C4-2B (cell line): ENCODE measurements at regions not wholly inside any gene's neighbourhood (a gene's known extent, or its start where the extent isn't known, plus 50 kb on each side); places are given as distances from the start of the nearest gene placed in this dataset.

ENCODE experiments used
- H3K27ac ChIP-seq: fragments of 450-650 bp; 2 replicates; pipeline ENCODE4 v1.5.1; 2017
- CTCF ChIP-seq: fragments of 450-650 bp; conservative IDR thresholded peaks from 2 replicates; pipeline ENCODE4 v1.5.1; 2017; ENCODE audit warnings: mild to moderate bottlenecking
- ZFX ChIP-seq: fragments of 450-650 bp; IDR thresholded peaks from 2 replicates; pipeline ENCODE4 v1.6.1; 2017

DNA sequence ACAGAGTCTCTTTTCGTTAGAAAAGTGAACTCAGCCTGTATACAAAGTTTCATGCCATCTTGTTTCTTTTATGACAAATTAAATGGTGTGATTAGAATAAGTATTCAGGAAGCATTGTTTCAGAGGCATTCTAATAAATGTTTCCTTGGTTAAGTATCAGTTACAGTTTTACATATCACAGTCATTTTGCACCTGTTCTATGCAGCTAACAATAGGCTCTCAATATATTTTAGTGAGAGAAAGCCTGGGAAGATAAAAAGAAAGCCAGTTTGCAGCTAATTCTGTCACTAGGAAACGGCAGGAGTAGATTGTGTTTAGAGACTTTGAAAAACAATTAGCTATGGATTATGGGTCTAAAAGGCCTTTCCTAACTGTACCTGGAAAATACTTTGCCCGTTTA, 252.8 kb downstream of the ZIC1 start:
- TF ChIP-seq ZFX (no peak), CTCF (no peak)

GRCh38 chr3:147662705-147663104, 253.5 kb downstream of the ZIC1 start:
- no peak for TF ChIP-seq ZFX
- TF ChIP-seq CTCF = no peak
- H3K27ac ChIP-seq = no peak overlapping the region

More for the DNA sequence above, 252.8 kb downstream of the ZIC1 start:
- no peak overlapping the region for H3K27ac ChIP-seq

- no peak overlapping the region for H3K27ac ChIP-seq
- TF ChIP-seq CTCF (no peak), ZFX (no peak)
Measured at GRCh38 chr3:147669077-147669476, 259.9 kb downstream of the ZIC1 start.

- no peak overlapping the region for H3K27ac ChIP-seq
- no peak for TF ChIP-seq CTCF
- no peak for TF ChIP-seq ZFX
Measured at GRCh38 chr3:147672035-147672434, 262.9 kb downstream of the ZIC1 start.

GRCh38 chr3:147672436-147672835, 263.3 kb downstream of the ZIC1 start:
- TF ChIP-seq CTCF = no peak
- TF ChIP-seq ZFX = no peak
- no peak overlapping the region for H3K27ac ChIP-seq

- H3K27ac ChIP-seq = no peak overlapping the region
- TF ChIP-seq CTCF (no peak), ZFX (no peak)
Measured at GRCh38 chr3:147675761-147676160, 266.6 kb downstream of the ZIC1 start.

DNA sequence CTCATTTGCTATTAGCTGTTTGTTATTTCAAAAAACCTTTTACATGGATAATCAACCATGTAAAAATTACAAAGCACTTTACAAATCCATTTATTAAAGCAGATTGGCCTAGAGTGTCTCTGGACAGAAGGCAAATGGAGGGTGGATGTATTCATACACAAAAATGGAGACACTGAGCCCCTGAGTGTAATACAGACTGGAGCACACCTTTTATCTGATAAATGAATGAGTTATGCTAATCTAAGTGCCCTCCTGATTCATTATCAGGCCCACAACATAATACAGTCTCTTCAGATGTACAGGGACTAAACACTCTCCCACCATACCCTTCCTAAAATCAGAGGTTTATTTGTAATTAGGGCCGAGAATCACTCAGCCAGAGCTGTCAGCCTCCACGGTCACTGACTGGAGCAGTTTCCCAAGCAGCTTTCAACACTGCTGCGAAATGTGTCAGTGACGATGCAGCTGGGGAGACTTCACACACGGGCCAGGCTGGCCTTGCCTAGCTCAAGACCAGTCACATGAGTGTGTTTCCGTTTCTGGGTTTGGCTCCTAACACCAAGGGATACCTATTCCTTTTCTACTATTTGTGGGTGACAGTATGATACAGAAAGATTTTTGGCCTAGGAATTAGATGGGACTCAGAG, 271.8 kb downstream of the ZIC1 start:
- H3K27ac ChIP-seq = no peak overlapping the region
- TF ChIP-seq CTCF = no peak
- no peak for TF ChIP-seq ZFX
